K562 (cell line): ENCODE measurements at regions not wholly inside any gene's neighbourhood (a gene's known extent, or its start where the extent isn't known, plus 50 kb on each side); places are given as distances from the start of the nearest gene placed in this dataset.

Source experiments
- ATAC-seq: fragments of 200-7000 bp; cut with Tn5 transposase; 3 replicates; pipeline ENCODE4 v1.9.1; 2020; ENCODE audit warnings: moderate library complexity
- BruUV-seq: library from RNA; stranded (reverse); fragments of 400-500 nt; replicated peaks from 2 replicates; lab custom pipeline; 2021; lab: Mats Ljungman, UMichigan
- CTCF ChIA-PET: fragments of 300-600 bp; formaldehyde crosslinking; extraction: SDS; loops from one replicate; lab custom pipeline; 2021; ENCODE audit warnings: low intra/inter-chr PET ratio; lab: Yijun Ruan, JAX
- POLR2A ChIA-PET: fragments of 300-600, 350-650 bp; sonication (Branson Sonifier 250); formaldehyde crosslinking; extraction: SDS; loops from one replicate; lab custom pipeline; 2021; ENCODE audit warnings: antibody characterized with exemption, inconsistent platforms; lab: Yijun Ruan, JAX
- DNase-seq, 4 experiments: peaks; one replicate each; pipeline versions ENCODE4 v3.0.0 to v3.0.0-alpha.2; 2011 to 2018; ENCODE audit warnings: low spot score in 3 of 4, mixed read lengths in 3 of 4; ENCODE audit errors: extremely low read depth in 1 of 4
- FAIRE-seq: peaks from 2 replicates; lab custom pipeline; 2011; peaks lifted over from hg19 to GRCh38; lab: Jason Lieb, UNC
- H2AFZ ChIP-seq: 2 replicates; pipeline ENCODE4 v1.6.0; 2011; ENCODE audit warnings: low read depth, low read length, control low read depth, inconsistent platforms
- H3K27ac ChIP-seq: fragments of 200-600 bp; 3 replicates; pipeline ENCODE4 v1.8.0; 2011; ENCODE audit warnings: low read depth, mild to moderate bottlenecking, control low read depth, inconsistent platforms, low read length, moderate library complexity, mixed read lengths; ENCODE audit errors: extremely low read depth
- H3K27me3 ChIP-seq, 2 experiments: fragments of 300-600 bp in 1 of 2; 2 replicates in 1 of 2; 3 replicates in 1 of 2; pipeline versions ENCODE4 v1.6.0 to v1.8.0; 2011; ENCODE audit warnings: inconsistent platforms in 2 of 2, low read length in 2 of 2, mild to moderate bottlenecking in 1 of 2, mixed read lengths in 1 of 2, moderate library complexity in 1 of 2; ENCODE audit not compliant: control insufficient read depth in 2 of 2, insufficient read depth in 2 of 2
- H3K36me3 ChIP-seq: fragments of 300-600 bp; 3 replicates; pipeline ENCODE4 v1.8.0; 2011; ENCODE audit warnings: mild to moderate bottlenecking, low read length, inconsistent platforms; ENCODE audit not compliant: control insufficient read depth, insufficient read depth
- H3K4me1 ChIP-seq, 2 experiments: fragments of 200-600 bp in 1 of 2; replicated peaks in 1 of 2; 2 replicates in 1 of 2; 3 replicates in 1 of 2; pipeline versions ENCODE4 v1.5.1 to v1.8.0; 2011; ENCODE audit warnings: inconsistent platforms in 2 of 2, low read length in 2 of 2, mild to moderate bottlenecking in 1 of 2, mixed read lengths in 1 of 2, moderate library complexity in 1 of 2; ENCODE audit not compliant: control insufficient read depth in 2 of 2, insufficient read depth in 2 of 2
- H3K4me2 ChIP-seq: 2 replicates; pipeline ENCODE4 v1.6.1; 2011; ENCODE audit warnings: low read length, control low read depth, inconsistent platforms, mixed read lengths; ENCODE audit not compliant: insufficient read depth
- H3K4me3 ChIP-seq: fragments of 200-600 bp; sonication (generic), shearing (Covaris generic); 2 replicates; pipeline ENCODE4 v1.5.1; 2016; ENCODE audit warnings: control low read depth, inconsistent platforms
- H3K79me2 ChIP-seq: fragments of 200-600 bp; 3 replicates; pipeline ENCODE4 v1.8.0; 2011; ENCODE audit warnings: low read length, inconsistent platforms; ENCODE audit not compliant: control insufficient read depth, insufficient read depth
- H3K9ac ChIP-seq, 2 experiments: 2 replicates each; pipeline versions ENCODE4 v1.6.0 to v1.6.1; 2011; ENCODE audit warnings: low read depth in 2 of 2, low read length in 2 of 2, control low read depth in 1 of 2, inconsistent platforms in 1 of 2, mild to moderate bottlenecking in 1 of 2, mixed read lengths in 1 of 2; ENCODE audit not compliant: insufficient read depth in 1 of 2
- H3K9me1 ChIP-seq: one replicate; pipeline ENCODE4 v1.6.0; 2011; ENCODE audit warnings: inconsistent platforms, mild to moderate bottlenecking, low read length, moderate library complexity; ENCODE audit not compliant: control insufficient read depth, insufficient read depth
- H3K9me3 ChIP-seq: replicated peaks from 2 replicates; pipeline ENCODE4 v1.5.1; 2011; ENCODE audit warnings: low read depth, low read length, inconsistent platforms; ENCODE audit not compliant: control insufficient read depth, insufficient read depth
- H4K20me1 ChIP-seq: replicated peaks from 2 replicates; pipeline ENCODE4 v1.6.1; 2011; ENCODE audit warnings: low read length, inconsistent platforms, mixed read lengths; ENCODE audit not compliant: control insufficient read depth, insufficient read depth
- PHTF2 ChIP-seq: fragments of 250-450 bp; sonication (Bioruptor Pico); IDR thresholded peaks from 2 replicates; pipeline ENCODE4 v1.5.0; 2021; ENCODE audit warnings: mild to moderate bottlenecking
- POLR2G ChIP-seq: fragments of 200-400 bp; formaldehyde crosslinking; IDR thresholded peaks from 2 replicates; pipeline ENCODE4 v1.6.1; 2017; ENCODE audit warnings: low read depth, mild to moderate bottlenecking, antibody characterized with exemption, low read length, moderate library complexity
- RBM22 ChIP-seq: fragments of 200-400 bp; formaldehyde crosslinking; IDR thresholded peaks from 2 replicates; pipeline ENCODE4 v1.6.1; 2018; ENCODE audit warnings: low read length, low read depth; ENCODE audit not compliant: poor library complexity, severe bottlenecking
- SPI1 ChIP-seq: IDR thresholded peaks from 2 replicates; pipeline ENCODE4 v1.6.1; 2011; ENCODE audit warnings: low read depth, low read length, control low read depth, borderline replicate concordance
- ZNF77 ChIP-seq: fragments of 250-450 bp; sonication (Bioruptor Pico); IDR thresholded peaks from 2 replicates; pipeline ENCODE4 v1.5.0; 2020
- ZNF79 ChIP-seq: fragments of 250-450 bp; sonication (Bioruptor Pico); IDR thresholded peaks from 2 replicates; pipeline ENCODE4 v1.4.0; 2020; ENCODE audit warnings: low read depth, mild to moderate bottlenecking, moderate library complexity
- WGBS: fragments of 100-300 bp; shearing (Covaris generic); methylation state at CpG from one replicate; pipeline ENCODE4 v1.1.6; 2016; ENCODE audit warnings: low coverage, mixed read lengths; ENCODE audit not compliant: insufficient coverage; ENCODE audit errors: missing lambda C conversion rate; 5-methylcytosine and 5-hydroxymethylcytosine counted together
- in situ Hi-C: fragments of 300-500 bp; cut with MboI; formaldehyde crosslinking; loops from 4 replicates; pipeline ENCODE4 v1.15.0; 2018; ENCODE audit warnings: inconsistent platforms, mixed read lengths
- intact Hi-C: fragments of 100-400 bp; cut with micrococcal nuclease; formaldehyde crosslinking; loops from 2 replicates; pipeline ENCODE4 v1.14.2; 2022
- TF ChIP-seq, protein P1 (sequence below): sonication (generic); formaldehyde crosslinking; IDR thresholded peaks from 2 replicates; pipeline ENCODE4 v1.8.1; 2023; ENCODE audit warnings: mild to moderate bottlenecking, missing genetic modification reagents
- TF ChIP-seq, protein P2 (sequence below): fragments of 450-650 bp; IDR thresholded peaks from 2 replicates; pipeline ENCODE4 v1.6.1; 2017; ENCODE audit warnings: antibody characterized with exemption

DNA sequence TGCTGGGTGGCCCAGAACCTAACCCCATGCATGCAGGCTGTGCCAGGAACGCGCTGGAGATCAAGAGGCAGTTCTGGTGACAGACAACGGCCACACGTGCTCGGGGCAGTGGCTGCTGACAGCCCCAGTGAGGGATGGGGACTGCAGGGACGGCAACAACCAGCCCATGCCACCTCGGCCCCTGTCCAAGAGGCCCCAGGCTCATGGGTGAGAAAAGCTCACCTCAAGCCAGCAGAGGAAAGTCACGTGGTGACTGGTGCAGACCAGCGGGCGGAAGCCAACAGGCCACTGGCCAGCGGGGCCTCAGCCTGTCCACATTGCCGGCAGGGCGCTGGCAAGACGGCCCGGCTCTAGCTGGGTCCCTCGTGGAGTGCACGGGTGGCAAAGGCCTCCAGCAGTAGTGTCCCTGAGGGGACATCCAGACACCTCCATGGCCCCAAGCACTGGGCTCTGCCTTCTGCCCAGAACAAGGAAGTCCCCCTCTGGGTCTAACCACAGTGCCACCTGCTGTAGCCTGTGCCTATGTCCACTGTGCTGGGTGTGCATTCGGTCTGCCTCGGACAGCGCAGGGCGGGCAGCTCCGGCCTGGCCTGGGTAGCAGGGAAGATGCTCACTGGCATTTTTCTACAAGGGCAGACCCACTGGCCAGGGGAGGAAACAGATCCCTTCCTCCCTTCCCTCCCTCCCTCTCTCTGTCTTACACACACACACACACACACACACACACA lies 134.1 kb downstream of the NCOR2 start:
- Histone ChIP-seq H3K36me3 (peaks cover 46% of the 10 kb centered on the region), H3K4me2 (no peak overlapping the region), H2AFZ (no peak overlapping the region), H3K9me3 (0 out of 2 replicates have a peak, but pooled peaks cover 2% of the 10 kb centered on the region), H3K27me3 (no peaks in the 10 kb centered on the region), H3K4me3 (no peak overlapping the region), H3K79me2 (no peaks in the 10 kb centered on the region), H3K4me1 (peaks cover 0 to 39% of the 10 kb centered on the region in 2 experiments; a peak in 2 of 5 replicates), H3K9ac (peak overlapping the region in 1 of 2 experiments; percentile 58; a peak in 2 of 4 replicates), H4K20me1 (no peaks in the 10 kb centered on the region; the same call in 1 of the 2 replicates), H3K27ac (no peak overlapping the region), H3K9me1 (no peaks in the 10 kb centered on the region)
- TF ChIP-seq RBM22 (peak; percentile 37), ZNF77 (CRISPR knock-in tag) (no peak)
- WGBS = 94% methylated on average over 21 of the region's 22 CpGs
- no TSS peak for BruUV-seq
- DNase-seq = no peak
- in situ Hi-C loops = no loop called here
- ATAC-seq = 0 out of 3 replicates have a peak, but pooled peaks have one; percentile 13
- POLR2A ChIA-PET = no interaction called here
- FAIRE-seq = no peak
- intact Hi-C loops = no loop called here
- CTCF ChIA-PET = no interaction called here

DNA sequence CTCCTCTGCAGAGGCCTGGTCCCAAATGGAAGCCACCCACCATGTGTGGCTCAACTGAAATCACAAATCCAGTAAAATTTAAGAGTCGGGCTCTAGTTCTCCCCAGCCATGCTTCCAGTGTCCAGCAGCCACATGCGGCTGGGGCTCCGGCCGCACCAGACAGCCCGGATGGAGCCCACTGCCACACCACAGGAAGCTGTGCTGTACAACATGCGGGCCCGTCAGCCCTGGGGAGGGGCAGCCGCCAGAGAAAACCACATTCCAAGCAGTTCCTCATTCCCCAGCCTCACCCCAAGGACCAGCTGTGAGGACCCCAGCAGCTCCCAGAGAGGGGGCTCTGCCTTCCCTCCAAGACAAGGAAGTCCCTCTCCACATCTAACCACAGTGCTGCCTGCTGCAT lies 135.0 kb downstream of the NCOR2 start:
- Histone ChIP-seq H4K20me1 (no peaks in the 10 kb centered on the region; the same call in 1 of the 2 replicates), H2AFZ (no peak overlapping the region), H3K4me3 (no peak overlapping the region), H3K27me3 (no peaks in the 10 kb centered on the region), H3K79me2 (no peaks in the 10 kb centered on the region), H3K36me3 (peaks cover 46% of the 10 kb centered on the region), H3K9ac (0 out of 4 replicates have a peak overlapping the region, but pooled peaks of 1 of the 2 experiments have one; percentile 31), H3K4me2 (no peak overlapping the region), H3K4me1 (peaks cover 0 to 39% of the 10 kb centered on the region in 2 experiments; a peak in 2 of 5 replicates), H3K27ac (no peak overlapping the region), H3K9me1 (no peaks in the 10 kb centered on the region), H3K9me3 (0 out of 2 replicates have a peak, but pooled peaks cover 2% of the 10 kb centered on the region)
- BruUV-seq = no TSS peak
- CTCF ChIA-PET = no interaction called here
- 93% methylated on average over 8 of the region's 8 CpGs for WGBS
- DNase-seq = no peak
- no peak for FAIRE-seq
- in situ Hi-C loops (no loop called here), intact Hi-C loops (no loop called here)
- POLR2A ChIA-PET = no interaction called here
- no peak for ATAC-seq
- 0 out of 2 replicates have a peak, but pooled peaks have one; percentile 30 for TF ChIP-seq SPI1
- no peak for TF ChIP-seq PHTF2 (CRISPR knock-in tag)
- no peak for TF ChIP-seq ZNF79
- TF ChIP-seq POLR2G = 0 out of 2 replicates have a peak, but pooled peaks have one; percentile 10
- TF ChIP-seq, protein P1, sequence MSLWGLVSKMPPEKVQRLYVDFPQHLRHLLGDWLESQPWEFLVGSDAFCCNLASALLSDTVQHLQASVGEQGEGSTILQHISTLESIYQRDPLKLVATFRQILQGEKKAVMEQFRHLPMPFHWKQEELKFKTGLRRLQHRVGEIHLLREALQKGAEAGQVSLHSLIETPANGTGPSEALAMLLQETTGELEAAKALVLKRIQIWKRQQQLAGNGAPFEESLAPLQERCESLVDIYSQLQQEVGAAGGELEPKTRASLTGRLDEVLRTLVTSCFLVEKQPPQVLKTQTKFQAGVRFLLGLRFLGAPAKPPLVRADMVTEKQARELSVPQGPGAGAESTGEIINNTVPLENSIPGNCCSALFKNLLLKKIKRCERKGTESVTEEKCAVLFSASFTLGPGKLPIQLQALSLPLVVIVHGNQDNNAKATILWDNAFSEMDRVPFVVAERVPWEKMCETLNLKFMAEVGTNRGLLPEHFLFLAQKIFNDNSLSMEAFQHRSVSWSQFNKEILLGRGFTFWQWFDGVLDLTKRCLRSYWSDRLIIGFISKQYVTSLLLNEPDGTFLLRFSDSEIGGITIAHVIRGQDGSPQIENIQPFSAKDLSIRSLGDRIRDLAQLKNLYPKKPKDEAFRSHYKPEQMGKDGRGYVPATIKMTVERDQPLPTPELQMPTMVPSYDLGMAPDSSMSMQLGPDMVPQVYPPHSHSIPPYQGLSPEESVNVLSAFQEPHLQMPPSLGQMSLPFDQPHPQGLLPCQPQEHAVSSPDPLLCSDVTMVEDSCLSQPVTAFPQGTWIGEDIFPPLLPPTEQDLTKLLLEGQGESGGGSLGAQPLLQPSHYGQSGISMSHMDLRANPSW (CRISPR knock-in tag) = no peak
- TF ChIP-seq, protein P2, sequence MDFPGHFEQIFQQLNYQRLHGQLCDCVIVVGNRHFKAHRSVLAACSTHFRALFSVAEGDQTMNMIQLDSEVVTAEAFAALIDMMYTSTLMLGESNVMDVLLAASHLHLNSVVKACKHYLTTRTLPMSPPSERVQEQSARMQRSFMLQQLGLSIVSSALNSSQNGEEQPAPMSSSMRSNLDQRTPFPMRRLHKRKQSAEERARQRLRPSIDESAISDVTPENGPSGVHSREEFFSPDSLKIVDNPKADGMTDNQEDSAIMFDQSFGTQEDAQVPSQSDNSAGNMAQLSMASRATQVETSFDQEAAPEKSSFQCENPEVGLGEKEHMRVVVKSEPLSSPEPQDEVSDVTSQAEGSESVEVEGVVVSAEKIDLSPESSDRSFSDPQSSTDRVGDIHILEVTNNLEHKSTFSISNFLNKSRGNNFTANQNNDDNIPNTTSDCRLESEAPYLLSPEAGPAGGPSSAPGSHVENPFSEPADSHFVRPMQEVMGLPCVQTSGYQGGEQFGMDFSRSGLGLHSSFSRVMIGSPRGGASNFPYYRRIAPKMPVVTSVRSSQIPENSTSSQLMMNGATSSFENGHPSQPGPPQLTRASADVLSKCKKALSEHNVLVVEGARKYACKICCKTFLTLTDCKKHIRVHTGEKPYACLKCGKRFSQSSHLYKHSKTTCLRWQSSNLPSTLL = no peak
